Activated CD8-positive, alpha-beta memory T cell treated with anti-CD3 and anti-CD28 coated beads for 24 hours (primary cell): ENCODE measurements at regions not wholly inside any gene's neighbourhood (a gene's known extent, or its start where the extent isn't known, plus 50 kb on each side); places are given as distances from the start of the nearest gene placed in this dataset.
"Not testable (repeated sequence)": the region's sequence is repeated elsewhere in the genome, so short reads cannot be mapped to it uniquely, and the experiment has no call there.

Experiments
- DNase-seq: peaks from one replicate; pipeline ENCODE4 v3.0.0-alpha.2; 2020

- DNase-seq = no peak
Observed at GRCh38 chr3:67940210-67940952, 286.0 kb upstream of the SUCLG2 start.

- DNase-seq = no peak
Observed at GRCh38 chr3:67937498-67938118, 283.2 kb upstream of the SUCLG2 start.

DNA sequence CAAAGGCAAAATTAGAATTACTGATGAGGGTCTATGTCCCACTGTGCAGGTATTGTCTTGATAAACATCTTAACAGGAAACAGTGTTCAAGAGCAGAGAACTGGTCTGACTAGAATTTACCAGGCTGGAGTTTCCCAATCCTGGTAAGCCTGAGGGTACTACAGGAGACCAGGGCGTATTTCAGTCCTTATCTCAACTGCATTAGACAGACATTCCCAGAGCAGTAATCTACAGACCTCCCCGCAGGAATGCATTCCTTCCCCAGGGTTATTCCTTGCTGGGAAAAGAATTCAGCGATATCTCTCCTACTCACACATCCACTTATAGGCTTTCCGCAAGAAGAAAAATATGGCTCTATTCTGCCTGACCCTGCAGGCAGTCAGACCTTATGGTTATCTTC lies 276.0 kb upstream of the SUCLG2 start:
- not testable (repeated sequence) for DNase-seq

GRCh38 chr3:67923796-67924195 lies 269.4 kb upstream of the SUCLG2 start:
- no peak for DNase-seq

DNA sequence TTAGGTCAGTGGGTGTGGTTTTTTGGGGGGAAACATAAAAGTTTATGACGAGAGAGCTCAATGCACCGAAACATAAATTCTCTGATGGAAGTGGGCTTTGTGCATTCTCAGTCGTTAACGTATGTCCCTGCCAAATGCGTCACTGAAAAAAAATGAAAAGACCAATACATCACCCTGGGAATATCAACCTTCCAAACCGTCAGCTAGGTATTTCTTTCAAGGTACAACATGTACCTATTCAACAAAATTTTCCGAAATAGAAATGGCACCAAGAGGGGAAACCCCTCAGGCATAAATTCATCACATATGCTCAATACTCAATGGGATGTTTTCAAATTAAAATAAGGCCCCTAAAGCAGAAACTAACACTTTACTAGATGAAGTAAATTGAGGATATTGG lies 266.6 kb upstream of the SUCLG2 start:
- no peak for DNase-seq

GRCh38 chr3:67920311-67920710 lies 265.9 kb upstream of the SUCLG2 start:
- DNase-seq = no peak

DNA sequence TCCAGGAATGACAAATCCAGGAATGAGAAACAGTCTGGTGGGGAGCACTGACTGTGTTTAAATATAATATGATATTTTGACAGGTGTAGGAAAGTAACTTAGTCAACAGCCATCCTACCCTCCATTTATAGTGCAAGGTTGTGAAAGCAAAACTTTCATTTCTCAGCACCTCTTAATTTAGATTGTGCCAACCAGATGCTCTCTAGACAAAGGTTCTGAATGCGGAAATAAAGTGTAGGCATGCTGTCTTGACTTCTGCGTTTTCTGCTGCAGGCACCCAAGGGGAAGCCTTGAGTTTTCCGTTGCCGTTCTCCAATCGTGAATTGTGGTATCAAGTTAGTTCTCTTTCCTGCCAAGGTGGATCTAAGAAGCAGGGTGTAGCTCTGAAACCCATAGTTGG lies 261.9 kb upstream of the SUCLG2 start:
- DNase-seq = no peak

DNA sequence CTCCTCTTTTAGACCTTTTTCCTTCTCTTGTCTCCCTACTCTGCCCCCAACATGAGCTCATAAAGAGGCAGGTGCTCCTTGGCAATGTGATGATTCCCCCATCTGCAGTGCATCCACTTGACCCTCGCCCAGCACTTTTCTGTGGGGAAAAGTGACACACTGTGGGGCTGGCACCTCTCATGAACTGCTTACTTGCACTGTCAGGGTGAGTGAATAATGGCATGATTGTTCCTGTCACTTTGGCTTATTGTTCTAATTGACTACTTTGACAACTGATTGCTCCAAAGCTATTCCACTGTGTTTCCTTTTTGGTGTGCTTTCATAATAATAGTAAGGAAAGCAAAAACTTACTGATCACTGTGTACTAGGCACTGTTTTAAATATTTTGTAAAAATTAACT lies 253.3 kb upstream of the SUCLG2 start:
- DNase-seq = no peak

DNA sequence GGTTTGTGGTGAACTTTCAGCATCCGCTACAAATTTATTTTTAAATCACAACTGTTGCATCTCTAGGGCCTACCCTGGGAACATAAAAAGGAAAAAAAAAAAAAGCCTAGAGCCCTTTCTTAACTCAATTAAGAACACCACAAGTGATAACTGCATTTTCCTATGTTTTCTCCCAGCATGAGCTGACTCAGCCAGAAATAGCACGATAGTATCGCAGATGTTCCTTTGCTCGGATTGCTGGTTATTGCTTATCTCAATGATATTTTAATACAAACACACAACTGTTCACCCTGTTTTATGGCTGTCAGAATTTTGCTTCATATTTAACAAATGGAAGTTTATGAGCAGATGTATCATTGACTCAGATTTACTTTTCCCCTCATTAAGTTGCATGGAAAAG lies 251.8 kb upstream of the SUCLG2 start:
- no peak for DNase-seq

- no peak for DNase-seq
Observed at GRCh38 chr3:67901681-67902080, 247.3 kb upstream of the SUCLG2 start.

DNA sequence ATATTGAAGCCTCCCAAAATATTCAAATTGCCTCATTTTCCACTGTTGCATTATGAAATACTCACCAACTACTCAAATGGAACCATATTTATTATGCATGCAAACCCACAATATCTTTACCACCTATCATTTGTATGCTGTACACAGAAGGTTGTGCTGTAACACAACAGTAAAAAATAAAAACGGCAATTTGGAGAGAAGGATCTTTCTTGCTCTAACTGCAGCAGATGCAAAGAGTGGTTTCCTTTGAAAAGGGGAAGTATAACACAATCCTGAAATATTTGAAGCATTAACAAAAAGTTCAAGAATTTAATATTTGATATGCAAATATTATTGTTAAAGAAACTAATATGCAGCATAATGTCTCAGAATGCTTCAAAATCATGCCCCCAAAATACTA lies 244.5 kb upstream of the SUCLG2 start:
- no peak for DNase-seq

GRCh38 chr3:67897351-67898336 lies 243.2 kb upstream of the SUCLG2 start:
- no peak for DNase-seq

GRCh38 chr3:67896130-67896529 lies 241.7 kb upstream of the SUCLG2 start:
- DNase-seq = no peak

DNA sequence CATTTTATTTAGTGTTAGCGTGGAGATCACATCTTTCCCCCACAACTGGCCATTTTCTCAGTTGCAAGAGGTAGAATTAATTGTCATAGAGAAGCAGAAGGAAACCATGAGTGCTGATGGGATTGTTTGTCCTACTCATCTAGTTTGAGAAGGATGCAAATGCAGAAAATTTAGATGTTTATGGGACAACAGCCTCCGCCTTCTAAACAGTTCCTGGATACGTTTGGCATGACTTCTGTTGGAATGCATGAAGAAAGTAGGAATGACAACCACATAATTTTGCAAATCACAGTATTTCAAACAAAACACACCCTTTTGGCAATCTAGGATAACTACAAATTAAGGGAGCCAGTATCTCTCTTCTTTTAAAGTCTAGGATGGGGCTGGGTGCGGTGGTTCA lies 240.1 kb upstream of the SUCLG2 start:
- no peak for DNase-seq

- no peak for DNase-seq
Observed at GRCh38 chr3:67884345-67884744, 229.9 kb upstream of the SUCLG2 start.

GRCh38 chr3:67883766-67884165 lies 229.4 kb upstream of the SUCLG2 start:
- DNase-seq = no peak

DNA sequence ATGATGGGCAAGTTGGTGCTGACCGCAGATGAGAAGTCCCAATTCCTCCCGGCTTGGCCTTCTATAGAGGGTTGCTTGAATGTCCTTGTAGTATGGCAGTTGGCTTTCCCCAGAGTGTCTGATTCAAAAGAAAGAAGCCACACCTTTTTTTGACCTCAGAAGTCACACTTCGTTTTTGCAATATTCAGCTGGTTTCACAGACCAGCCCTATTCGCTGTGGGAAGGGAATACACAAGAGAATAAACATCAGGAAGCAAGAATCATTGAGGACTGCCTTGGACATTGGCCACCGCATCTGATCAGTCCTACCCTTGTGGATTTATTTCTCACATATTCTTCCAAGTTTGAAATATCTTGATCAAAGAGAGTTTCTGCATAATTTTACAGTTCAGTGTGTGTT lies 228.6 kb upstream of the SUCLG2 start:
- DNase-seq = no peak

DNA sequence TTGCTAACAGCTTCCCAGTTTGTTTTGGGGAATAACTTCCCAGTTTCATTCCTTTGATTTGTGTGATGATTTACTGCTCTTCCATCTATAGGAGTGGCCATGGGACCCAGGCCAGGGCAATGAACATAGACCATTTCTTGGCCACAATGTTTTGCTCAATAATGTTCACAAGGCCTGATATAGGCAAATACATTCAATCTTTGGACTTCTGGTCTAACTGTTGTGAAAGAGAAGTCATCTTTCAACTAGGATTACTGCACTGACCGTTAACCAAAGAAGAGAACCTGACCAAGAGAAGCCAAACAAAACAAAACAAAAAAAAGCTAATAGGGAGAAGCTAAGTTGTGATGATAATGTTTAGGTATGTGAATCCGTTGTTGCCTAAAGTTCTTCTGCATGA lies 221.8 kb upstream of the SUCLG2 start:
- no peak for DNase-seq

GRCh38 chr3:67875858-67876257 lies 221.4 kb upstream of the SUCLG2 start:
- no peak for DNase-seq

DNA sequence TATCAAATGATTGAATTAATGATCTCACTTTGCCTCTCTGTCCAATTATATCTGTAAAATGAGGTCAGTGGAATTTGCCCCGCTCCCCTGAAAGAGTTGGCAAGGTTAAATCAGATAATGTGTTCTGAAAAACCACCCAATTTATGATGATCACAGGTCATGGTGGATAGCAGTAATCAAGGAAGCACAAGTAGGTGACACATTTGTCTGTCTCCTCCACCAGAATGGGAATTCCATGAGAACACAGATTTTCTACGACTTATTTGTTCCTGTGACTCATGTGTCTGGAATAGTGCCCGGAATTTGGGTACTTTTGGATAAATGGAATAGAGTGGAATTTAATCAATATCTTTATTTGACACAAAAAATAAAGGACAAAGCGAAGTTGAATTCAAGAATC lies 220.9 kb upstream of the SUCLG2 start:
- DNase-seq = no peak

DNA sequence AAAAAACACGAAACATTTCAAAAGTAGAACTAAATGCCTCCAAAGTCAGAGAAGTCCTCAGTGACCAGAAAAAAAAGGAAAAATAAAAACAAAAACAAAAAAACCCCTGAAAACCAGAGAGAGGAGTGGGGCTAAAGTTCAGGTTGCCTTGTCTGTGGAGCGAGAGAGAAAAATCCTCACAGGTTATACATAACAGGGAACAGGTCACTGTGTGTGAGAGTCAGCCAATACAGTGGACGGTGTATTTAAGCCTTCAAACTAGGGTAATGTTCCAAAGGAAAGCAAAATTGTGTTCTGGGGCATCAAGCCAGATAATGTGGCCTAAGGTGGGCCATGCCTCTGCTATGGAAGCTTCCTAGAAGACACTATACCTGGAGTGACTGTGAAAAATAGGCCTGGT lies 216.1 kb upstream of the SUCLG2 start:
- no peak for DNase-seq

- no peak for DNase-seq
Observed at GRCh38 chr3:67866571-67866970, 212.2 kb upstream of the SUCLG2 start.

DNA sequence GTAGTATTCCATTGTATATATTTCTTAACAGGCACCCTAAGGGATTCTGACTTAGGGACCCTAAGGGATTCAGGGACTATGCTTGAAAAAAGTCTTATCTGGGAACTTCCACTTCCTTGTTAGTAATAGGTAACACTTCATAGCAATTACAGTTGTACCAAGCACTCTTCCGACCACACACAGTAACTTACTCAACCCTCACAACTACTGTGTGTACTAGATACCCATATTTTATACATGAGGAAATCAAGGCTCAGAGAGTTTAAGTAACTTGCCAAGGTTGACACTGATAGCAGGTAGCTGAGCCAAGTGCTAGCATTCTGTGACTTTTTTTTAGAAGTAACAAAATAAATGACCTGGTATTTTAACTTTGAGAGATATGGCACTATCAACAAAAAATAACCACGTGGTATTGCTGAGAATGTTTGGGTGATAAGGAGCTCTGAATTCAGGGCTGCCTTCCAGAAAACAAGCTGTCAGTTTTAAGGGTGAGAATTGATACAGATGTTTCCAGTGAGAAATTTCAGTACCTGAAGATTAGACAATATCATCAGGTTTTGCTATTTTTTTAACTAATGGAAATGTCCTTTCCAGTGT lies 210.3 kb upstream of the SUCLG2 start:
- DNase-seq = no peak
